ENCODE measurements at regions not wholly inside any gene's neighbourhood (a gene's known extent, or its start where the extent isn't known, plus 50 kb on each side); places are given as distances from the start of the nearest gene placed in this dataset.

GRCh38 chr10:129277084-129277483, 190.0 kb upstream of the MGMT start (continued):
- TF ChIP-seq RXRA (IDR thresholded peaks at IDR 0.05; ENCODE audit: borderline replicate concordance, low read depth) (no peak), NRF1 (IDR thresholded peaks at IDR 0.05; ENCODE audit: low read depth, low read length) (no peak)

- CTCF ChIA-PET: no interaction called here
- Histone ChIP-seq H4K20me1 (ENCODE audit: insufficient read depth) (no peaks in the 10 kb centered on the region), H3K4me2 (no peak overlapping the region), H2AFZ (ENCODE audit: low read depth) (no peak overlapping the region), H3K36me3 (replicated peaks in 1 of 2; ENCODE audit: control insufficient read depth in 1 of 2, insufficient read depth in 2 of 2, low read length in 1 of 2) (no peaks in the 10 kb centered on the region), H3K9ac (no peak overlapping the region), H3K9me3 (no peaks in the 10 kb centered on the region; the same call in 1 of the 2 replicates), H3K4me3 (ENCODE audit: low read depth in 2 of 2, low read length in 1 of 2) (no peak overlapping the region), H3K9me2 (no peaks in the 10 kb centered on the region), H3K79me2 (ENCODE audit: insufficient read depth) (no peaks in the 10 kb centered on the region), H3F3A (replicated peaks; ENCODE audit: insufficient read depth) (no peaks in the 10 kb centered on the region), H3K4me1 (ENCODE audit: control insufficient read depth in 1 of 2, insufficient read depth in 2 of 2, low read depth in 1 of 2, low read length in 1 of 2) (no peaks in the 10 kb centered on the region), H3K27ac (ENCODE audit: low read depth in 2 of 2, low read length in 1 of 2) (no peak overlapping the region), H3K27me3 (ENCODE audit: insufficient read depth) (no peaks in the 10 kb centered on the region)
- POLR2A ChIA-PET: no interaction called here
- DNase-seq: no peak
- TF ChIP-seq POLR2AphosphoS5 (IDR thresholded peaks at IDR 0.05; ENCODE audit: low read depth, low read length) (no peak), SMC3 (IDR thresholded peaks at IDR 0.05; ENCODE audit: low read depth, low read length) (no peak), NFIC (IDR thresholded peaks at IDR 0.05; ENCODE audit: borderline replicate concordance) (no peak), GATA2 (CRISPR knock-in tag; IDR thresholded peaks at IDR 0.05) (no peak), SIN3A (IDR thresholded peaks at IDR 0.05; ENCODE audit: borderline replicate concordance, low read depth, low read length) (no peak), JUND (IDR thresholded peaks at IDR 0.05) (no peak), EP300 (IDR thresholded peaks at IDR 0.05; ENCODE audit: borderline replicate concordance in 1 of 2, low read depth in 1 of 2, low read length in 1 of 2) (no peak), FOSL2 (IDR thresholded peaks at IDR 0.05; ENCODE audit: borderline replicate concordance, low read depth) (no peak), TCF12 (IDR thresholded peaks at IDR 0.05) (no peak)
- 24% methylated on average over 6 of the region's 16 CpGs for WGBS (ENCODE audit: low lambda C conversion rate)
These were observed 189.2 kb upstream of the MGMT start for GRCh38 chr10:129277841-129278240.

- H2AFZ ChIP-seq (ENCODE audit: low read depth): no peak overlapping the region
- H3F3A ChIP-seq (replicated peaks; ENCODE audit: insufficient read depth): no peaks in the 10 kb centered on the region
- H3K9me3 ChIP-seq: no peaks in the 10 kb centered on the region; the same call in 1 of the 2 replicates
- no peak for DNase-seq
- no peaks in the 10 kb centered on the region for H3K4me1 ChIP-seq (ENCODE audit: control insufficient read depth in 1 of 2, insufficient read depth in 2 of 2, low read depth in 1 of 2, low read length in 1 of 2)
- no peak overlapping the region for H3K9ac ChIP-seq
- no peak overlapping the region for H3K4me3 ChIP-seq (ENCODE audit: low read depth in 2 of 2, low read length in 1 of 2)
- no peaks in the 10 kb centered on the region for H3K36me3 ChIP-seq (replicated peaks in 1 of 2; ENCODE audit: control insufficient read depth in 1 of 2, insufficient read depth in 2 of 2, low read length in 1 of 2)
- POLR2A ChIA-PET: no interaction called here
- CTCF ChIA-PET: interaction anchor here (0.6 kb wide), 1 partner anchor 143 kb away, joined by 3 read pairs; no protein-coding TSS in a partner anchor
- no peak overlapping the region for H3K27ac ChIP-seq (ENCODE audit: low read depth in 2 of 2, low read length in 1 of 2)
- H3K27me3 ChIP-seq (ENCODE audit: insufficient read depth): no peaks in the 10 kb centered on the region
- no peak for TF ChIP-seq ELF1 (IDR thresholded peaks at IDR 0.05)
- no peak for TF ChIP-seq RXRA (IDR thresholded peaks at IDR 0.05; ENCODE audit: borderline replicate concordance, low read depth)
- TF ChIP-seq GATA2 (CRISPR knock-in tag; IDR thresholded peaks at IDR 0.05): no peak
- TF ChIP-seq USF2 (IDR thresholded peaks at IDR 0.05; ENCODE audit: borderline replicate concordance, low read depth, low read length): no peak
- no peak for TF ChIP-seq TAF1 (IDR thresholded peaks at IDR 0.05; ENCODE audit: borderline replicate concordance, low read depth, low read length)
- TF ChIP-seq EZH2phosphoT487 (IDR thresholded peaks at IDR 0.05; ENCODE audit: borderline replicate concordance, low read depth): no peak
- no peak for TF ChIP-seq IRF3 (IDR thresholded peaks at IDR 0.05; ENCODE audit: low read depth, low read length)
- TF ChIP-seq CHD2 (IDR thresholded peaks at IDR 0.05; ENCODE audit: low read length, partially characterized antibody): no peak
- TF ChIP-seq SIN3A (IDR thresholded peaks at IDR 0.05; ENCODE audit: borderline replicate concordance, low read depth, low read length): no peak
- no peak for TF ChIP-seq MAX (IDR thresholded peaks at IDR 0.05; ENCODE audit: low read depth)
- no peak for TF ChIP-seq RAD21 (IDR thresholded peaks at IDR 0.05; ENCODE audit: low read length)
- no peak for TF ChIP-seq SMC3 (IDR thresholded peaks at IDR 0.05; ENCODE audit: low read depth, low read length)
- no peaks in the 10 kb centered on the region for H3K9me2 ChIP-seq
- 11% methylated on average over 3 of the region's 3 CpGs for WGBS (ENCODE audit: low lambda C conversion rate)
- H3K79me2 ChIP-seq (ENCODE audit: insufficient read depth): no peaks in the 10 kb centered on the region
- no peaks in the 10 kb centered on the region for H4K20me1 ChIP-seq (ENCODE audit: insufficient read depth)
- H3K4me2 ChIP-seq: no peak overlapping the region
These were observed 188.4 kb upstream of the MGMT start for GRCh38 chr10:129278686-129279085.
